Activated CD8-positive, alpha-beta memory T cell treated with anti-CD3 and anti-CD28 coated beads, Interleukin-2, amount 50 U/mL, for 24 hours (primary cell): ENCODE measurements at regions not wholly inside any gene's neighbourhood (a gene's known extent, or its start where the extent isn't known, plus 50 kb on each side); places are given as distances from the start of the nearest gene placed in this dataset.
A peak's percentile ranks its signal among the peaks of the same experiment; 100 is the strongest.

Experiments
- DNase-seq: peaks from one replicate; pipeline ENCODE4 v3.0.0-alpha.2; 2020; ENCODE audit errors: extremely low read depth

DNA sequence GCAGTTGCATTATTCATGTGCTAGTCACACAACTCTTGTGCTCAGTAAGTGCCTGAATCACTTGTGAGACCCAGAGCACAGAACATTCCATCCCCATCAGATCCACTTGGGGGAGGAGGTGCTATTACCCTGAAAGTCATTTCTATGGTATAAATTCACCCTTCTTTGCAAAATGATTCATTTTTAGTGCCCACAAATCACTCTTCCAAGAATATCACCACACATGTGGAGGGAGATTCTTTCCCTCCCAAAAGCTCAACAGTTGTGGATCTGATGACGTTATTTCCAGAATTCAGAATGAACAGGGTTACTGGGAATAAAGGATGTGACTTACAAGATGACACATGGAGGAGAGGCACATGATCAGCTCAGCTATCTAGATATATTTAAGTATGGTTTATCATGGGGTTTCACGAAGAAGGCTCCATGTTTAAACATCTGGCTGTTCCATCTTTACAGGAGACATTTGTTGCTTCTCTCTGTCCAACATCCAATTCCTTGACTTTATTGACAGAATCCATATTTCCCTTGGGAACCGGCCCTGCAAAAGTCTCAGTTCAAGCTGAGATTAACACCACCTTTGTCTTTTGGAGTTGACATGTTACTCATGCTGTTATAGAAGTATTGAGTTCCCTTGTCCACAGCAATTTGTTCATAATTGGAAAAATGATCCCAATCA lies 214.2 kb upstream of the PROK2 start:
- DNase-seq, result no peak

DNA sequence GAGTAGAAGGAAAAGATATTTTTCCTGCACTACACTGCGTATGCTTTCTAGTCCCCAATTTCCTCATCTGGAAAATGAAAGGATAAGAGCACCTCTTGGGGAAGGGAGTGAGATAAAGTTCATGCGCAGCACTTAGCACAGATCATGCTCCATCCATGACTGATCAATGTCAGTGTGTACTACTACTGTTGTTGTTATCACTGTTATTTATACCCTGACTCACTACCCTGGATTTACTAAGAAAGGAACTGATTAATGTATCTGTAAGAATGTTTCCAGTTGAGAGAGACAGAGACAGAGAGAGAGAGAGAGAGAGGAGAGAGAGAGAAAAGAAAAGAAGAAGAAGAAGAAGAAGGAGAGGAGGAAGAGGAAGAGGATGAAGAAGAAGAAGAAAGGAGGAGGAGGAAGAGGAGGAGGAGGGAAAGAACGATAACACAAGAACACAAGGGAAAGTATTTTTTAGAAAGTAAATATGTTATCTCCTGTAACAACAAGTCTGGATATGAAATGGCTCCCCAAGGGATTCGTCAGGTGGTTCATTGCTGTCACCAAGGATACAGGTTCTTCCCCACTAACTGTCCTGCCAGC lies 212.2 kb upstream of the PROK2 start:
- DNase-seq, result no peak

DNA sequence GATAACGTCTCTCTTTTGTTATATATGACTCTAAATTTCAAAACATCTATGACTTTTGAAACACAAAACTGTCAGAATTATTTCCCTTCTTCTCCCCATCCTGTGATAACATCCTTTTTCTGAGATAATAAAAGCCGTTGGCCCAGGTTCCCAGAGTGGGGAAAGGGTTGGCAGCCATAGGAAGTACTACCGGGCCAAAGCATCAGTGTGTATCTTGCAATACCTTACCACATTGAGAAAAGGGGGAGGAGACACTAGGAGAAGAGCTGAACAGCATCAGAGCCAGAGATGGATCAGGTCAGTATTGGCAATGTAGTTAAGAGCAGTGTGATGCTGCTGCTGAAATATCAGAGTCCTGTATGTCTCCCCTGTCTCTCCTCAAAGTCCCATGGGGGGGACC lies 210.0 kb upstream of the PROK2 start:
- no peak for DNase-seq

DNA sequence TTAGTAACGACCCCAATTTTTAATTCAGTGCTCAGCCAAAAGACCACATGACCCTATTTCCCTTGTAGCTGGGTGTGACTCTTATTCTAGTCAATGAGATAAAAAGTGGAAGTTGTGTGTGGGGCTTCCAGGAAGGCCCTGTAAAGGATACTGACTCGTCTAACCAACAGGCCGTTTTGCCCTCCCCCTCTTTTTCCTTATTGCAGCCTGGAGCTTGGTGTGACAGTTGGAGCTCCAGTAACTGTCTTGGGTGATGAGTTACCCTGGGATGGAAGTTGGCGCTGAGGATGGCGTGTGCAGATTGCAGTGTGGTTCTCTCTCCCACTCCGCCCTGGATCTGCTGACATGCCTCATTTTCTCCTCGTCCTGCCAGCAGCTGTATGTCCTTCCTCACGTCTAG lies 209.3 kb upstream of the PROK2 start:
- no peak for DNase-seq

DNA sequence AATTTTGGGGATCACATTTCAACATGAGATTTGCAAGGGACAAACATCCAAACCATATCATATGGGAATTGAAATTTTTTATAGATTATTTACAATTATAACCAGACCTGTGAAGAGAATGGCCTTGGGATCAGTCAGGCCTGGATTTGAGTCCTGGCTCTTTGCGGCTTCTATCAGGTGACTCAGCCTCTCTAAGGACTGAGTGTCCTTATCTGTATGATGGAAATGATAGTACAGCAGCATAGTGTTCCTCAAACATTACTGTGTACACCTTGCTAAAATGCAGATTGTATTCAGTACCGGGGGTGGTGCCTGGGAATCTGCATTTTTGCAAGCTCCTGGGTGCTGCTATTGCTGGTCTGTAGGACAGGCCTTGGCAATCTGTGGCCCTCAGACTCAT lies 206.7 kb upstream of the PROK2 start:
- DNase-seq, result no peak

DNA sequence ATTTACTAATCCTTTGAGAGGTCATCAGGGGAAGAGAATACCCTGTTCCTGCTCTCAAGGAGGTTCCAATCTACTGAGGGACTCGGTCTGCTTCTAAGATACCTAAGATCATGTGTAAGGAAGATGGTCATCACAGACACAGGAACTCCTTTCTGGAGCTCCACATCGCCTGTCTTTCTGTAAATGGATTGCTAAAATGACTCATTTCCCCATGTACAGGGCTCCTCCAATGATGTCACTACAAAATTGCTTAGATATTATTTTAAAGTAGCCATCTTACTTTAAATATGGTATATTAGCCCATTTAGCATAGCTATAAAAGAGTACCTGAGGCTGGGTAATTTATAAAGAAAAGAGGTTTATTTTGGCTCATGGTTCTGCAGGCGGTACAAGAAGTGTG lies 206.1 kb upstream of the PROK2 start:
- no peak for DNase-seq

DNA sequence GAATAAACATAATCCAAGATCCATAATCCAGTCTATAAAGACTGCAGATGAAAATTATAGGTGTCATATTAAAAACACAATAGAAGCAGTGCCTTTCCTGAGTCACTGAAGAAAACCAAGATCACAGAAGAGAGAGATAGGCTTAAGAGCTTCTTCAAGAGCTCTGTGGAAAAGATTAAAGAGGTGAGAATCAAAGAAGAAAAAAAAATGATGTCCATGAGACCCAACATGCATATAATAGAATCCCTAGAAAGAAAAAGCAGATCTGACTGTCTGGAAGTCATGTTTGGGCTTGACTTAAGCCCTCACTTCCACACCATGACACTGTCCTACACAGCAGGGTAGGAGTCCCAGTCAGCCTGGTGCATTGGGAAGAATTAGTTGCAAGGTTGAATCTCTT lies 205.6 kb upstream of the PROK2 start:
- DNase-seq, result no peak

DNA sequence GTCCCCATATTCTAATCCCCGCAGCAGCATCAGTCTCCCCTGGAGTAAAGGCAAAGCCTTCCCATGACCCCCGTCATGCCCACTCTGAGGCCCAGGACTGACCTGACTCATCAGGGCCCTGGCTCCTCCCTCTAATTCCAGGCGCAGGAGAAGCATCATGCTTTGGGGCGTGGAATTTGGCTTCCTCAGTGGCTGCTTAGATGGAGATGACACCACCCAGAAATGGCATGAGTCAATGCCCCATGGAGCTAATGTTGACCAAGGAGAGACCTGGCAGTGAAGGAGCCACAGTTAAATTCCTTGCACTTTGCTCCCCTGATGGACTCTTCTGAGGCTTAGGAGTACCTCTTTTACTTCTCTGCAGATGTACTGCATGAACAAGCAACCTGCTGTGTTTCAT lies 204.2 kb upstream of the PROK2 start:
- no peak for DNase-seq

DNA sequence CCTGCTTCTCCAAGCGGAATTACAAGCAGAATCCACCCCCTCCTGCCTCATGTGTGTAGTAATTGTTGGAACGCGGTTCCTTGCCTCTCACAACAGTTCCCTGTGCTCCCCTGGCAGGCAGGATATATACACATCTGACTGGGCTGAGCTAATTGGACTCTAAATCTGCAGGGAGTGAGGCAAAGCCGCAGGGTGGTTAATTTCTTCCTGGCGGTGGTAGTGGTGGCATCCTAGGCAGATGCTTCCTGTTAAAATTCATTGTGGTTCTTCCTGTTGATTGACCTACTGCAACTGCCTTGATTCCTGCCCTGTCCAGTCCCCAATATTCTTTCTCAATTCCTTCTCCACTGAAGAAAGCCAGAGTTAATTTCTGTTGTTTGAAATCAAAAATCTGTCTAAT lies 202.9 kb upstream of the PROK2 start:
- DNase-seq, result no peak

DNA sequence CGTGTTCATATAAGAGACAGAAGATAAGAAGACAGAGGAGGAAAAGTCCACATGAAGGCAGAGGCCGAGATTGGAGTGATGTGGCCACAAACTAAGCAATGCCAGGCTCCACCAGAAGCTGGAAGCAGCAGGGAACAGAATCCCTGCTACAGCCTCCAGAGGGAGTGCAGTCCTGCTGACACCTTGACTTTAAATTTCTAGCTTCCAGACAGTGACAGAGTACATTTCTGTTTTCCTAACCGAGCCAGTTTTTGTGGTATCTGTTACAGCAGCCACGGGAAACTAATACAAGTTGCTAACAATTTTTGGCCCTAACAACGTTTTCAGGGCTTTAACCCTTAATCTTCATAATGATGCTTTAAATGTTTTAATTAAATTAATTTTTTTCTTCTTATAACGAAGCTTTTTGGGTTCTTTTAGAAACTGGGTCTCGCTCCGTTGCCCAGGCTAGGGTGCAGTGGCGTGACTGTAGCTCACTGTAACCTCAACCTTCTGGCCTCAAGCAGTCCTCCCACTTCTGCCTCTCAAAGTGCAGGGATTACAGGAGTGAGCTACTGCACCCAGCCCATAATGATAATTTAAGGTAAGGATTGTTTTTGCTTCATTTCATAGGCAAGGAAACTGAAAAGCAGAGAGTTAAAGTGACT lies 202.3 kb upstream of the PROK2 start:
- no peak for DNase-seq

DNA sequence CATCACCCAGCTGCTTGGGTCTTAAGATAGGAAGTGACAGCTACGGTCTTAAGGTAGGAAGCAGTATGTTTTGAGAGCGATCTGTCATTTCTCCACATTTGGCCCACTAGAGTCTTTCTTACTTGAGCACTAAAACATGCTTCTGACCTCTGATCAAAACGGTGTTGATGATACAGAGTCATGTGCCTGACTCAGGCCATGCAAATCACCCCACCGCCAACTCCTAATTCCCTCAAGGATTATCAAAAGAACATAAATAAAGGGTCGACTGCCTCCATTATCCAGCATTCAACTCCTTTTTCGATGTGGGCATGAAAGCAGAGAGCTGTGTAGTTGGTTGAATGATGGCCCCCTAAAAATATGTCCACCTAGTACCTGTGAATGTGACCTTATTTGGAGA lies 201.7 kb upstream of the PROK2 start:
- DNase-seq, result no peak

DNA sequence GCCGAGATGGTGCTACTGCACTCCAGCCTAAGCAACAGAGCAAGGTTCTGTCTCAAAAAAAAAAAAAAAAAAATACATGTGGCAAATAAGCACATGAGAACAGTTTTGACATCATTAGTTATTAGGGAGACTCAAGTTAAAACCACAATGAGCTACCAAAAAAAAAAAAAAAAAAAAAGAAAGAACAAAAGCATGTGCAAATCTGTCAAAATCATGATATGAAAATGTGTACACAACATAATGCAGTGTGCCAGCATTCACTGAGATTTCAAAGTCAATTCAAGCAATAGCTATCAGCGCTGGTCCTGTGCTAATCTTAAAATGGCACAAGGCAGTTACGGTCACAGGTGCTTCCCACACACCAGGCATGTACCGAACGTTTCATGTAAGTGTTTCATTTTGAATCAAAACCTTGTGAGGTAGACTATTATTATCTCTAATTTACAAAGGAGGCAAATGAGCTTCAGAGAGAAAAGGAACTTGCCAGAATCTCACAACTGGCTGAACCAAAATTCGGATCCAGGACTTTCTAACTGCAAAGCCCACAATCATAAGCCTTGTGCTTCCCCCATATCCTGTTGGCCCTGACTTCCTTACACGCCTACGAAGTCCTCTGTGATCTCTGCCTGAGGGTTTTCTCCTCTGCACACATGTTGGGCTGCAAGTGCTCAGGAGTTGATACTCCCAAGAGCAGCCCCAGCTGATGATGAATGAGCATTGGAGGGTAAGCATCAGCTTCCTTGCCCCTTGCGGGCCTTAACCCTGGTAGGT lies 200.1 kb upstream of the PROK2 start:
- DNase-seq, result no peak

DNA sequence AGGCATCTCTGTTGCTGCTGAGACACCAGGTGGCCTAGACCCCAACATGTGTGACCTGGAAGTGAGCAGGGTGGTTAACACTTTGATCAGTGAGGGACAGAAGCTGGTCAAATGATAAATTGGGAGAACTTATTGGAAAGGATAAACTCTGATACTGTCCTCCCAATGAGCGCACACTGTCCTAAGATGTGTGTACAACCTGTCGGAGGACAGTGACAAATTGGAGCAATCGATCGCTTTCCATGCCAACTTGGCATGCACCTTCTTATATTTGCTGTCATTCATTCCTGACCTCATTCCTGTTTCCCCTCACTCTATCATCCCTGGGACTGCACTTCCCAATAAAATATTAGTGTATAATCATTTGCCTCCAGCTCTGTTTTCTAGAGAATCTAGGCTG lies 198.7 kb upstream of the PROK2 start:
- no peak for DNase-seq

DNA sequence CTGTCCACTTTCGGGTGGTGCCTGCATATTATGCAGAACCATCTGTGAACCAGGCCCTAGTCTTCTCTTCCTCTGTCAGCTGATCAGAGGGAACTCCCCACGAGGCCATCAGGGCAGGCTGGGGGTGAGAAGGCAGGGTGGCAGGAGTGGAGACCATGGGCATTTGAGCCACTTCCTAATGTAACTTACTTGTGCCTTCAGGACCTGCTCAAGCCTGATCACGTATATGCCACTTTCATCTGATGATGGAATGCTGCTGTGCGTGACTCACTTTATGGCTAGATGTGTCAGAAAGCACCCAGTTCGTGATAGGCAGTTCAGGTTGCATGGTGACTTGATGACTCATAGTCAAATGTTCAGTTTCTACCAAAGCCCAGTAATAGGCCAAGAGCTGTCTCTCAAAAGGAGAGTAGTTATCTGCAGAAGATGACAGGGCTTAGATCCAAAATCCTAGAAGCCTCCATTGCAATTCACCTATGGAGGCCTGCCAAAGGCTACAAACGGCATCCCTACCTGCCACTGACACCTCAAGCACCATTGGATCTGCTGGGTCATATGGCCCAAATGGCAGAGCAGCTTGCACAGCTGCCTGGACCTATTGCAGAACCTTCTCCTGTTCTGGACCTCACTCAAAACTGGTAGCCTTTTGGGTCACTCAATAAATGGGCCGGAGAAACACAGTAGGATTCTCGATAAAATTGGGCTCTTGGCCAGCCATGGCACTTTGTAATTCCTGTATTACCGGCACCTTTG lies 197.7 kb upstream of the PROK2 start:
- DNase-seq, result peak; percentile 20

DNA sequence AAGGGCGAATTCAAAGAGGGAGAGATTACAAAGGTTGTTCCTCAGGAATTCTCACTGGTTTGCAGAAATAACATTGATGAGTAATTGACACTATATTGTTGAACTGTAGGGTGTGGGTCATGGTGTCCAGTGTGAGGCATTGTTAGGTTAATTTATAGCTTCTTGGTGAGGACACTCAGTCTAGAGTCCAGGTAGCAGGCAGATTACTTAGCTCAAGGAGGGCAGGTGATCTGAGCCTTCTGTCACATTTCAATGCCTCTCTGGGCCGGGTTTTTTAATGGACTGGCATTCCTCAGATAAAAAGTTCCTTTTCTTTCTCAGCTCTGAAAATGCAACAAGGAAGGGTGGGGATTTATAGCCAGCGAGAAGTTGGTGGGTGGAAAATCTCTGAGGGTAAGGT lies 194.2 kb upstream of the PROK2 start:
- DNase-seq, result no peak

DNA sequence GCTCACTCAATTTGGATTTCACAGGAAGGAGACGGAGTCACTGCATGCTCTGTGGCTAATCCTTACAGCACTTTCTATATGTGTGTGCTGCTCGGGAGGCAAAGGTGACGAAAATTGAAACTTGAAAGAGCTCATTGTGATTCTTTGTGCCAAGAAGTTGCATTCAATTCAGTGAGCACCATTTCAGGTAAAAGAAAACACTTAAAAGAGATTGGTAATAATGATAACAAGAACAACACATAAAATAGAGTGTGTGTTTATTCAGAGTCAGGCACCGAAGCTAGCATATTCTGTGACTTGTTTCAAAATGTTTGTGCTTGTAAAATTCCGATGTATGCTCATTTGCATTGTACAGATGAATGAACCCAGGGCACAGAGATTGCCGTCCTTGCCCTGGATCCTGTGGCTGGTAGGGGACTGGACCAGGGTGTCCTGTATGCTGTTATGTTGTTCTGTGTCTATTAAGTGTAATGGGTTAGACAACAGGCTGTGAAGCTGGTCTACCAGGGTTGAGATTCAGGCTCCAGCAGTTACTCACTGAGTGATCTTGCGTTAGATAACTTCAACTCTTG lies 193.3 kb upstream of the PROK2 start:
- DNase-seq, result no peak

DNA sequence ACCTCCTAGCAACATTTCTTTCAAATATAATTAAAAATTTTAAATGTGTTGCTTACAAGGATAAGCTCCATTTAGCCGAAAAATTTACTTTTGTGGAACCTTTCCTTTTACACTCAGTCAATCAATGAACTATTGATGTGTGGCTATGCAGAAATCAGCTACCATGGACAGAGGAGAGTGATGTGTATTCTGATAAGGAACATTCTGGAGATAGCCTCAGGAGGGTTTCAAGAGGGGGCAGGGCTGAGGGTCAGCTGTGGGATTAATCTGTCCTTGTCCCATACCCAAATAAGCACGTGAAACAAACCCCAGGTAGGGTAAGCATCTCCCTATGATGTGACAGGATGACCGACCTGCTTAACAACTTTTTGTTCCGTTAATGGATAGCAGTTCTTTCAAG lies 192.6 kb upstream of the PROK2 start:
- no peak for DNase-seq

DNA sequence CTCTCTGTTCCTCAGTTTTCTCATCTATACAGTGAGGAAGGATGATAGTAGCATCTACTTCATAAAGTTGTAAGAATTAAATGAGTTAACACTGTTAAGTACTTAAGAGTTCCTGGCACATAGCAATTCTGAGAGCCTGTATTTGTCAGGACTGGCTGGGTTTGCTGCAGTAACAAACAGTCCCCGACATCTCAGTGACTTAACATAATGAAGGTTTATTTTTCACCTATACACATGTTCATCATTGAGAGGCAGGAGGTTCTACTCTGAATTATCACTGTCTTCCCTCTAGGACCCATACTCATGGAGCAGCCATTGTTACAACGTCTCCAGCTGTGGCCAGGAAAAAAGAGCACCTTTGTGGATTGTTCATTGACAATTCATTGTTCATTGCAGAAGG lies 190.6 kb upstream of the PROK2 start:
- DNase-seq, result no peak

DNA sequence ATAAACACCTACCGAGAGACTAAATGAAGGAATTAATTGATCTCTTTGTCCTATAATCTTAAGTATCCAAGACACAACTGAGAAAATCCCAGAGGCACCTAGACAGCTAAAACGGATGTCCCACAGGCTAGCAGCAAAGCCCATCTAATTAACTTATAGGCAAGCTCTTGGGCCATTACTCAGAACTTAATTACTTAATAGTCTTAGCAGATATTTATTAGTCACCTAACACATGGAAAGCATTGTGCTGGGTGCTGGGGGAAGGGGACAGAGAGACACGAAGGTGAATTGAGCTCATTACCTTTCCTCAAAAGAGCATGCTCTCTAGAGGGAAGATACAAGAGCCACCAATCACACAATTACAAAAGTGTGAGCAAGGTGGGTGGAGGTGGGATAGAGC lies 189.8 kb upstream of the PROK2 start:
- no peak for DNase-seq

DNA sequence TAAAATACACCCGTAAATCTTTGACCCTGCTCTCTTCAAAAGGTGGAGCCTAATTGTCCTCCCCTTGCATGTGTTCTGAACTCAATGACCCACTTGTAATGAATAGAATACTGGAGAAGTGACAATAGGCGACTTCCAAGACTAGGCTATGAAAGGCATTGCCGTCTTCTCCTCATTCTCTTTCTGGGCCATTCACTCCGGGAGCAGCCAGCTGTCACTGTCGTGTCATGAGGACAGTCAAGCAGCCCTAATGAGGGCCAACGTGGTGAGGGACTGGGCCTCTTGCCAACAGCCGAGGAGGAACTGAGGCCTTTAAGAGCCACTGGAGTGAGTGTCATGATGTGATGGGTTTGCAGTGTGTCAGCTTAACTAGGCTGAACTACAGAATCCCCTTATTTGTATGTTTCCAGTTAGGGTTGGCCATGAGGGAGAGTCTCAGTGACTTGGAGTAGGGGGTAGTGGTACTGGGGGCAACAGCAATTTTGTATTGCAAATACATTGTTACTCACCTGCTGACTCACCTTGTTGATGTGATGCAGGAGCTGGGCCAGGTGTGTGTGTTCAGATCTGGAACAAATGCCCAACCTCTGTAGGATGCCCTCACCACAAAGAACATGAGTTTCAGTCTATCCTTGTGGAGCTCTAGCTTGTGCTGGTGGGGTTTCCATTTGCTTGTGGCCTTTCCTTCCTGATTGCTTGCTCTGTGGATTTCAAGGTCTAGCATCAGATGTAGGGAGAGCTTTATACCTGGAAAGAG lies 188.5 kb upstream of the PROK2 start:
- no peak for DNase-seq

DNA sequence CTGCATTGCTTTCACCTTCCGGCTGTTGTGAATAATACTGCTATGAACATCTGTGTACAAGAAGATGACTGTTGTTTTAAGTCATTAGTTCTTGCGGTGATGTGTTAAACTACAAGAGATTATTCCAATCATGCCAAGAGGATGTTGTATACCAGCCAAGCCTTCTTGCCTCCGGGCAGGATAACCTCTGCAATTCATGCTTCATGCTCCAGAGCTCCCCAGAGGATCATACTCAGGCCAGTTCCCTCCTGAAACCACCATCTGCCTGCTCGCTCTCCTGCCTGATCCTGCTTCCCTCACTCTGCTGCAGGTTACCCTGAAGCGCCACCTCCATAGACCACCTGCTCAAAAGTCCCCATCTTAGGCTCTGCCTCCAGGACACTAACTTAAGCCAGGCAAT lies 187.1 kb upstream of the PROK2 start:
- DNase-seq, result no peak
